HCT116 (cell line): ENCODE measurements at regions not wholly inside any gene's neighbourhood (a gene's known extent, or its start where the extent isn't known, plus 50 kb on each side); places are given as distances from the start of the nearest gene placed in this dataset.

Experiments used
- ATAC-seq: fragments of 200-7000 bp; cut with Tn5 transposase; 2 replicates; pipeline ENCODE4 v1.9.1; 2020; ENCODE audit warnings: mild to moderate bottlenecking, moderate library complexity
- BruUV-seq: library from RNA; stranded (reverse); fragments of 400-500 nt; replicated peaks from 2 replicates; lab custom pipeline; 2021; lab: Mats Ljungman, UMichigan
- CTCF ChIA-PET: fragments of 300-600 bp; sonication (Branson Sonifier 250); formaldehyde crosslinking; loops from one replicate; lab custom pipeline; 2021; ENCODE audit warnings: antibody characterized with exemption; lab: Charles Lee
- POLR2A ChIA-PET: fragments of 300-600, 350-600 bp; sonication (Branson Sonifier 250); formaldehyde crosslinking; loops from one replicate; lab custom pipeline; 2021; ENCODE audit warnings: antibody characterized with exemption; lab: Charles Lee
- RAD21 ChIA-PET, 2 experiments: fragments of 300-600 bp; sonication (Branson Sonifier 250); formaldehyde crosslinking; loops; one replicate each; lab custom pipeline; 2023; ENCODE audit warnings: low total read pairs in 2 of 2; ENCODE audit not compliant: uncharacterized antibody in 2 of 2, unreplicated experiment in 2 of 2, low non-redundant PET in 1 of 2; lab: Charles Lee
- DNase-seq: peaks from one replicate; pipeline ENCODE4 v3.0.0-alpha.2; 2010; ENCODE audit warnings: low read depth, low spot score
- H2AFZ ChIP-seq: fragments of 200-600 bp; shearing (Covaris generic), sonication (generic); 2 replicates; pipeline ENCODE4 v1.6.1; 2017; ENCODE audit warnings: low read depth, mixed run types, mixed read lengths, antibody characterized with exemption, low read length; ENCODE audit not compliant: poor library complexity, severe bottlenecking
- H3K27ac ChIP-seq: 2 replicates; pipeline ENCODE4 v1.5.1; 2012; ENCODE audit warnings: low read depth, low read length
- H3K27me3 ChIP-seq: fragments of 200-600 bp; sonication (generic); 2 replicates; pipeline ENCODE4 v1.6.1; 2016; ENCODE audit warnings: mixed run types, low read length, mixed read lengths; ENCODE audit not compliant: insufficient read depth
- H3K36me3 ChIP-seq, 2 experiments: fragments of 200-500 bp in 1 of 2; fragments of 200-600 bp in 1 of 2; sonication (Bioruptor generic) in 1 of 2; sonication (generic) in 1 of 2; 2 replicates each; pipeline versions ENCODE4 v1.5.1 to v1.6.1; 2014 to 2016; ENCODE audit warnings: low read length in 2 of 2, inconsistent platforms in 1 of 2, mixed read lengths in 1 of 2, mixed run types in 1 of 2; ENCODE audit not compliant: insufficient read depth in 2 of 2, control insufficient read depth in 1 of 2
- H3K4me1 ChIP-seq, 2 experiments: fragments of 200-600 bp in 1 of 2; sonication (generic) in 1 of 2; 2 replicates each; pipeline versions ENCODE4 v1.5.1 to v1.6.1; 2012 to 2017; ENCODE audit warnings: low read length in 2 of 2, inconsistent platforms in 1 of 2, mild to moderate bottlenecking in 1 of 2, mixed read lengths in 1 of 2, mixed run types in 1 of 2, moderate library complexity in 1 of 2; ENCODE audit not compliant: insufficient read depth in 2 of 2, control insufficient read depth in 1 of 2
- H3K4me2 ChIP-seq: fragments of 200-600 bp; sonication (generic); 2 replicates; pipeline ENCODE4 v1.6.1; 2017; ENCODE audit warnings: mixed run types, low read length, mixed read lengths
- H3K4me3 ChIP-seq, 2 experiments: fragments of 200-600 bp in 1 of 2; sonication (generic) in 1 of 2; replicated peaks in 1 of 2; 2 replicates each; pipeline ENCODE4 v1.5.1; 2011 to 2016; ENCODE audit warnings: low read length in 2 of 2, control low read depth in 1 of 2, low read depth in 1 of 2, mild to moderate bottlenecking in 1 of 2, mixed read lengths in 1 of 2, mixed run types in 1 of 2
- H3K79me2 ChIP-seq: fragments of 200-600 bp; sonication (generic); 2 replicates; pipeline ENCODE4 v1.6.1; 2017; ENCODE audit warnings: mild to moderate bottlenecking, mixed run types, low read length, moderate library complexity, mixed read lengths; ENCODE audit not compliant: insufficient read depth
- H3K9ac ChIP-seq: fragments of 200-600 bp; sonication (generic); 2 replicates; pipeline ENCODE4 v1.6.1; 2016; ENCODE audit warnings: low read length, mixed read lengths
- H3K9me2 ChIP-seq: fragments of 200-600 bp; sonication (generic), shearing (Covaris generic); 2 replicates; pipeline ENCODE4 v1.6.1; 2017; ENCODE audit warnings: mixed run types, mild to moderate bottlenecking, moderate library complexity; ENCODE audit not compliant: insufficient read depth
- H3K9me3 ChIP-seq, 2 experiments: fragments of 200-500 bp in 1 of 2; fragments of 200-600 bp in 1 of 2; sonication (Bioruptor generic) in 1 of 2; sonication (generic) in 1 of 2; 2 replicates each; pipeline ENCODE4 v1.6.1; 2014 to 2017; ENCODE audit warnings: low read length in 2 of 2, mixed read lengths in 2 of 2, inconsistent platforms in 1 of 2, low read depth in 1 of 2, mild to moderate bottlenecking in 1 of 2, mixed run types in 1 of 2, moderate library complexity in 1 of 2; ENCODE audit not compliant: control insufficient read depth in 1 of 2, insufficient read depth in 1 of 2
- H4K20me1 ChIP-seq: fragments of 200-600 bp; sonication (generic), shearing (Covaris generic); 2 replicates; pipeline ENCODE4 v1.6.1; 2017; ENCODE audit warnings: mixed run types, mild to moderate bottlenecking, moderate library complexity; ENCODE audit not compliant: insufficient read depth
- CBX3 ChIP-seq: IDR thresholded peaks from 2 replicates; pipeline ENCODE4 v1.6.1; 2012; ENCODE audit warnings: low read depth
- EGR1 ChIP-seq: IDR thresholded peaks from 2 replicates; pipeline ENCODE4 v1.6.1; 2012; ENCODE audit warnings: low read depth
- ELF1 ChIP-seq: IDR thresholded peaks from 2 replicates; pipeline ENCODE4 v1.6.1; 2012; ENCODE audit warnings: low read depth, borderline replicate concordance
- POLR2A ChIP-seq: IDR thresholded peaks from 2 replicates; pipeline ENCODE4 v1.7.0; 2011; ENCODE audit warnings: borderline replicate concordance; ENCODE audit not compliant: insufficient read depth, insufficient read length; ENCODE audit errors: extremely low read depth
- POLR2AphosphoS5 ChIP-seq: IDR thresholded peaks from 2 replicates; pipeline ENCODE4 v1.6.1; 2011; ENCODE audit warnings: mild to moderate bottlenecking, low read depth, low read length, moderate library complexity
- RAD21 ChIP-seq: IDR thresholded peaks from 2 replicates; pipeline ENCODE4 v1.6.1; 2012; ENCODE audit warnings: low read depth, mild to moderate bottlenecking
- REST ChIP-seq: IDR thresholded peaks from 2 replicates; pipeline ENCODE4 v1.6.1; 2012; ENCODE audit warnings: low read depth
- SRF ChIP-seq: IDR thresholded peaks from 2 replicates; pipeline ENCODE4 v1.6.1; 2012; ENCODE audit warnings: low read depth
- YY1 ChIP-seq: IDR thresholded peaks from 2 replicates; pipeline ENCODE4 v1.6.1; 2011; ENCODE audit warnings: low read length, low read depth, moderate library complexity, mild to moderate bottlenecking; ENCODE audit not compliant: insufficient replicate concordance; ENCODE audit errors: extremely low read depth
- ZBTB33 ChIP-seq: IDR thresholded peaks from 2 replicates; pipeline ENCODE4 v1.6.1; 2011; ENCODE audit warnings: mild to moderate bottlenecking, low read length, moderate library complexity; ENCODE audit not compliant: insufficient replicate concordance; ENCODE audit errors: extremely low read depth
- ZFX ChIP-seq: fragments of 450-650 bp; IDR thresholded peaks from 2 replicates; pipeline ENCODE4 v1.6.1; 2017
- ZNF274 ChIP-seq: fragments of 200-500 bp; sonication (Bioruptor generic); IDR thresholded peaks from 2 replicates; pipeline ENCODE4 v1.6.1; 2014; ENCODE audit warnings: mild to moderate bottlenecking, low read depth, low read length, inconsistent platforms
- intact Hi-C: fragments of 100-400 bp; cut with micrococcal nuclease; formaldehyde crosslinking; loops from 2 replicates; pipeline ENCODE4 v1.10.0; 2022

DNA sequence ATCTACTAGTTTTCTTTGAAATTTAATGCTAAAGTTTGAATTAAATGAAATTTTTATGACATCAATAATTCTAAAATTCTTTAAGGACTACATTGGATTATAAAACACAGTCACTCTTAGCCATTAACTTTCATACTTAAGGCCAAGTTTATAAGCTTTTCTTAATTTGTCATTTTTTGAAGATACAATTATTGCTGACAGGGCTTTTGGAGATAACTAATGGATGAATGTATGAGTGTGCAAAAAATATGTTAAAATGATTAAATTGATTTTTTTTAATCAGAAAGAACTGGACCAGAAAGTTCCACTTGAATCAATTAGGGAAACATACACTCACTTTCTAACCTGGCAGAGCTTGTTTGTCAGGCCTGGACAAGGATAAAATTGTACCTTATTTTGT lies 70.3 kb upstream of the CHODL start (continued):
- TF ChIP-seq ZBTB33 (no peak), POLR2A (no peak), ELF1 (no peak), EGR1 (no peak)

DNA sequence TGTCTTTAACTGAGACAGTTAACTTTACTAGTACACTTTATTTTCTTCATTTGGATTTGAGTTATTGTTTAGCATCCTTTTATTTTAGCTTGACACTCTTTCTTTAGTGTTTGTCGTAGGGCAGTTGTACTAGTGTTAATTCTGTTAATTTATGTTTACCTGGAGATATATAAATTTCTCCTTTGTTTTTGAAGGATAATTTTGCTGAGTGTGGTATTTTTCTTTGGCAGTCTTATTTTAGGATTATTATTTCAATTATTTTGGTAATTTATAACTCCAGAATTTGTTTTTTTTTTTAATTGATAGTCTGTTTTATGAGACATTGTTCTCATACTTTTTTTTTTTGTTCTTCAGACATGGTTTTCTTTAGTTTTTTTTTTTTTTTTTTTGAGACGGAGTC lies 73.8 kb upstream of the CHODL start:
- no peak for ATAC-seq

More for the DNA sequence above, 73.8 kb upstream of the CHODL start:
- Histone ChIP-seq H3K27me3 (no peaks in the 10 kb centered on the region), H3K9me2 (no peaks in the 10 kb centered on the region), H3K79me2 (no peaks in the 10 kb centered on the region), H3K27ac (no peak overlapping the region), H3K4me3 (no peak overlapping the region), H4K20me1 (no peaks in the 10 kb centered on the region), H2AFZ (no peak overlapping the region), H3K4me1 (no peaks in the 10 kb centered on the region), H3K4me2 (no peak overlapping the region), H3K9ac (no peak overlapping the region), H3K9me3 (peaks cover 5 to 28% of the 10 kb centered on the region in 2 experiments; a peak in 3 of 4 replicates), H3K36me3 (no peaks in the 10 kb centered on the region)
- TF ChIP-seq POLR2A (no peak), REST (no peak), CBX3 (no peak), ELF1 (no peak), SRF (no peak), ZNF274 (no peak), ZBTB33 (no peak), ZFX (no peak), YY1 (no peak), RAD21 (no peak), POLR2AphosphoS5 (no peak)
- no TSS peak for BruUV-seq
- RAD21 ChIA-PET, result no interaction called here
- CTCF ChIA-PET, result no interaction called here
- intact Hi-C loops, result no loop called here
- no peak for DNase-seq
- POLR2A ChIA-PET, result no interaction called here
